Inflammatory macrophage treated with lipopolysaccharide for 4 hours (primary cell): ENCODE measurements at regions not wholly inside any gene's neighbourhood (a gene's known extent, or its start where the extent isn't known, plus 50 kb on each side); places are given as distances from the start of the nearest gene placed in this dataset.

Experiments used
- DNase-seq: peaks from one replicate; pipeline ENCODE4 v3.0.0-alpha.2; 2020

DNA sequence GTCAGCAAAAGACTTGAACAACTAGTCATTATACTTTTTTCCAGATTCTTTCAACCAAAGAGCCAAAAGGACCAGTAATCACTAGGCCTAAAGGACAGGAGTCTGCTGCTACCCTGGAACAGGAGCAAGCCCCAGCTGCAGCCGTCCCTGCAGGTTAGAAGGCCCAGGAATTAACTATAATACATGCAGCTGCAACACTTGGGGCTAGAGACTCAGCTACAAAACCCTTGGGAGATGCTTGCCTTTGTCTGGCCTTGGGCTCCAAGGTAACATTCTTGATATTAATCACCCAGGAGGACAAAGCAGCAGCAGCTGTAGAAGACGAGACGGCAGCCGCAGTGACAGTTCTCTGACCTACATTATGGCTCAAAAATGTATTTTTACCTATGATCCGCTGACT, 841.2 kb upstream of the ADGRL4 start:
- DNase-seq = no peak

DNA sequence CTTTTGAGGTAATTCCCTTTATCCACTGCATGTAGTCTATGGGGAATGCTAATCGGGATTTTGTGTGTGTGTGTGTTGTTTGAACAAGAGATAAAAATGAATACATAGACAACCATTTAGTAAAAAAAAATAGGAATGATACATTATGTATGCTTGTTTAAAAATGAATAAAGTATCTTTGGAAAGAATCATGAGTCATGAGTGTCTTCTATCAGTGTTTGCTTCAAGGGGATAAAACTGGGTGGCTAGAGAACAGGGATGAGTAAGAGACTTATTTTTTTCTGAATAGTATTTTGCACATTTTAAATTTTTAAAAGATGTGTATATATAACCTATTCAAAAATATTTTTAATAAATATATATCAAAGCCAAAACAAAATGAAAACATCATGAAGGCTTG, 839.4 kb upstream of the ADGRL4 start:
- DNase-seq = no peak

DNA sequence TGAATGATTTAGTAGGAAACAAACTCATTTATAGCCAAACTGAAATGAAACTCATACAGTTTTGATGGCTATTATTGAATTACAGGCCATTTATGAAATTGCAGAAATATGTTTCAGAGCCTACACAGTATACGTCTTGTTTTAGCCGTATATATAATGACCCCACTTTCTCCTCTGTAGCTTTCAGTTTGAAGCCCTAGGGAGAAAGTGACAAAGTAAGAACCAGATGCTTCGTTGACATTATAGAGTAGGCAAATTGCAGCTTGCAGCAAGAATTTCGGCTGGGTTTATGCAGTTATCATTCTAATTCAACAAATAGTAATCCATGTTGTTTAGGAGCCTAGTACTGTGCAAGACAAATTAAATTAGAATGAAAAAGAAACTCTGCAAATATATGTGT, 836.3 kb upstream of the ADGRL4 start:
- DNase-seq = no peak

DNA sequence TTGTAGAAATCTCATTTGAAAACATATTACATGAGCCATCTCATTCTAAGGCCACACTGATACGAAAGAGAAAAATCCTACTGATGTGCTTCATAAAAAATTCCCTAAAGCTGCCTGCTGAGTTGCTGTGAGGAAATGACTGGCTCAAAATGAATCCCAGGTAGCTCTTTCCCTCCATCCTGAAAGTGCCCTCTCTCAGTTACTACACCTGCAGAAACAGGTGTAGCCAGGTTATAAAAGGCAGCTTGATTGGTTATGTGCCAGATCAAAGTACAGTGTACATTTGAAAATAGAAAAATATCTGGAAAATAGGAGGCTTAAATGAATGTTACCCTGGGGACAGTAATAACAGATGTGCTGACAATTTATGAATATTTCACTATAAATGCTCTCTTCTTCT, 833.4 kb upstream of the ADGRL4 start:
- no peak for DNase-seq

DNA sequence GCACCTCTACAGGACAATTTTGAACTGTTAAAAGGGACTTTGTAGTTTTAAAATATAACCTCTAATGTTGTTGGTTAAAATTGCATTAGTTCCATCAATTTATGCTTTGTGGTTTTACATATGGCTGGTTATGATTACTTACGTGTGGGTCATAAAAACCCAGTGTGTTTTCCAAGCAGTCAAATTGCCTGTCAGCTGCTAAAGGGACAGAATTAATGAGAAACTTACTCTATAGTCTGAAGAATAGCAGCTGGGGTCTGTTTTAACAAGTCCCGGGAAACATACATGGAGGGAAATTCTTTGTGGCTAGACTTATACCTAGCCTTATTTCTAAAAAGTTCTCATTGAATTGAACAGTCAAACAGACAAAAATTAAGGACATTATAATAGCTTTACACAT, 820.9 kb upstream of the ADGRL4 start:
- DNase-seq = no peak

DNA sequence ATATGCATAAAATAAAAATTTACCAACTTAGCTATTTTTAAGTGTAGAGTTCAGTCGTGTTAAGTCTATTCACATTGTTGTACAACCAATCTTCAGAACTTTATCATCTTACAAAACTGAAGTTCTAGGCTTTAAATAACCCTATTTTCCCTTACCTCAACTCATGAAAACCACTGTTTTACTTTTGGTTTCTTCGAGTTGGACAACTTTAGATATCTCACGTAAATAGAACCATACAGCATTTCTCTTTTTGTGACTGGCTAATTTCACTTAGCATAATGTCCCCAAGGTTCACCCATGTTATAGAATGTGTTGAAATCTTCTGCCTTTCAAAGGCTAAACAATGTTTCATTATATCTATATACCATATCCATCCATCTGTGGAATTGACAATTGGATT, 819.0 kb upstream of the ADGRL4 start:
- DNase-seq = no peak

DNA sequence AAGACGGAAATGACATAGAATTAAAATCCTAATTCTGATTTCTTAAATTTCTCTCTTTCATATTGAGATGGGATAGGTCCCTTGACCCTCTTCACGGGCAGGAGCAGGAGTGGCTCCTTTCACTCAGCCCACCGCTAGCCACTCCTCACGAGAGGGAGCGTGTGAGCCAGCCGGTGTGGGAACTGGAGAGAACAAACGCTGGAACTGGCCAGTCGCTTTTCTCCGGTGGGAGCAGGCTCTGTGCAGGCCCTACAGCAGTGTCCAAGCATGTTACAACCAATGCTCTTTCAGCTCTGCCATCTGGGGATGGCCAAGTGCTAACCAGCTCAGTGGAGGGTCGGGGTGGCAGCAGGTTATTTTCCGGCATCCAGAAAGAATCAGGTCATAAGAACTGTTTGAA, 815.5 kb upstream of the ADGRL4 start:
- no peak for DNase-seq

DNA sequence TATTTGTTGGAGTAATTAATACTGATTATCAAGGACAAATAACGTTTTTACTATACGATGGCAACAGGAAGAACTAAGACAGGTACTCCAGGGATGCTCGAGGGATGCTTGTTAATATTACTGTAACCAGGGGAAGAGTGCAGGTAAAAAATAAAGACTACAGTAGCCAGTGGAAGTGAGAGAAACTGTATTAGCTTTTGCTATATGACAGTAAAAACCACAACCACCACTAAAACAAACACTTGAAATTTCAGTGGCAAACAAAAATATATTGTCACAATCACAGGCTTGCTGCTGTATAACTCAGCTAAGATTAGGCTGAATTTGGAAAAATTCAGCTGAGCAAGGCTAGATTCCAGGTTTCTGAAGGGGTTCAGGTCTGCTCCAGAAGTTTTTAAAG, 812.6 kb upstream of the ADGRL4 start:
- no peak for DNase-seq

DNA sequence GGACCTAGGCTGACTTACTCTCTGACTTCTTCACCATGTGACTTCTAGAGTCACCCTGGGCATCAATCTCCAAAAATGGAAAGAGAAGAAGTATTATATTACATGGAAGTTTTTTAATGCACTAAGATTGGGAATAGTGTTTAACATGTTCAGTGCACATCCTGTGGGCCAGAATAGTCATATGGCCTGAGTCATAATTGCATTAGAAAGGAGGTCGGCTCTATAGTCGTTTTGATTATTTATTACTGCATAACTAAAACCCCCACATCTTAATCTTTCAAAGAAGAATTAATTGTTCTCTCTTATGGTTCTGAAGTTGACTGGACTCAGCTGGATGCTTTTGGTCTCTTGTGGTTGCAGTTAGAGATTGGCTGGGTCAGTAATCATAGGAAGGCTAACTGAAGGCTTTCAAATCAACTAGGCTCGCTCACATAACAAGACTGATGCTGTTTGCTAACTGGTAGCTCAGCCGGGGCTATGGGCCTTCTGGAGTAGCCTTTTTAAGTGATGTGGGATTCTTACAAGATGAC, 810.6 kb upstream of the ADGRL4 start:
- DNase-seq = no peak

DNA sequence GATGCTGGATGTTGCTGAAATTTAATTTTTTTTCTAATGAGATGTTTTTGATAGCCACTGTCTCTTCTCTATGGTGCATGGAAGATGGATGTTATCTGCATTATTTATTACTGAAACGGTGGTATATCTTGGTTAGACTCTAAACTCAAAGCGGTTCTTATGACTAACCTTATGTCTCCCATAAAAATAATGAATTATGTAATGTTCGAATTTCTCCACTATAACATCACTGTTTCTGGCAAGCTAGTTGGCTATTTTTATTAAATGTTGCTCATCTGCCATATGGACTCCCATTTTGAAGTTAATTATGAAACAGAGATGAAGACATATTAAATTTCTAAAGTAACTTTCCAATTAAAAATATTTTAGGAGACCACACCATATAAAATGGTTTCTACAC, 808.6 kb upstream of the ADGRL4 start:
- DNase-seq = no peak

DNA sequence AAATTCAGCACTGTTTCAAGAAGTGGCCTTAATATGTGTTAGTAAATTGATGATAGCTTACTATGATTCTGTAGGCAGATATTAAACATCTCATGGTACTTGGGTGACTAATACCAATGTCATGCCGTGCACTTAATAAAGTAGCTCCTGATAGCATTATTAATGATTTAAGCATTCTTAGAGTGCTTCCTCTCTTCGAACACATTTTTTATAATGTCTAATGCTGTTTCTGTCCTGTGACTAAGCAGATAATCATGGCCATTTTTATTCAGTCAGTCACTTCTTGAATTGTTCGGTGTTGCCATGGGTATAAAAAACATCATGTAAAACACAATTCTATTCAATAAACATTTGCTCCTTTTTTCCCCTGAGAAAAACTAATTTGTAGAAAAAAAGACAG, 804.6 kb upstream of the ADGRL4 start:
- DNase-seq = no peak

DNA sequence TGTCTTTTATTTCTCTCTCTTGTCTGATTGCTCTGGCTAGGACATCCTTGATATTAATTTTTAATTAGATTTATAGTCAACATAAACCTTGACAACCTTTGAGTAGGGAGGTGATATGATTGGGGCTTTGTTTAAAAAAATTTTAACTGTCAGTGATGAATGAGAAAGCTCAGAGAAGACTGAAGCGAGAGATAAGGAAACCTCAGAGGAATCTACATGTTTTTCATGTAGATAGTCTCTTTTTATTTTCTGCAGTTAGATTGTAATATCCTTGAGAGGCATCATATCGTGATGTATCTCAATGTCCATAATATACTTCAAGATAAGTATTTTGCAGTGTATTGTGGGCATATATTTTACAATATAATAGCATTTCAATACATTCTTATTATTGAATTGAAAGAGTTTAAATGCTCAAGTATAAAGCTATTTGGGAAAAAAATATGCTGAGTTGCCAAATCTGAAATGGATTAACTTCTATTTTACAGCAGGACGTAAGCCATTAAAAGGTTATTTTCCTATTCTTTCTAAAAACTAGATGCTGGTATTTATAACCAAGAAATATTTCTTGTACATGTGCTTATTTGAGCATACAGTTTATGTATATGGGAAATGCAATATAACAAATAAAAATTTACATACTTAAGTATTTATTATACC, 802.4 kb upstream of the ADGRL4 start:
- no peak for DNase-seq

DNA sequence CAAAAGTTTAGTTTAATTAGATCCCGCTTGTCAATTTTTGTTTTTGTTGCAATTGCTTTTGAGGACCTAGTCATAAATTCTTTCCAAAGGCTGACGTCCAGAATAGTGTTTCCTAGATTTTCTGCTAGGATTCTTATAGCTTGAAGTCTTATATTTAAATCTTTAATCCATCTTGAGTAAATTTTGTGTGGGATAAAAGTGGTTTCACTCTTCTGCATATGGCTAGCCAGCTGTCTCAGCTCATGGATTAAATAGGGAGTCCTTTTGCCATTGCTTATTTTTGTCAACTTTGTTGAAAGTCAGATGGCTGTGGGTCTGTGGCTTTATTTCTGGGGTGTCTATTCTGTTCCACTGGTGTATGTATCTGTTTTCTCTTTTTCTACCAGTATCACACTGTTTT, 801.3 kb upstream of the ADGRL4 start:
- no peak for DNase-seq

DNA sequence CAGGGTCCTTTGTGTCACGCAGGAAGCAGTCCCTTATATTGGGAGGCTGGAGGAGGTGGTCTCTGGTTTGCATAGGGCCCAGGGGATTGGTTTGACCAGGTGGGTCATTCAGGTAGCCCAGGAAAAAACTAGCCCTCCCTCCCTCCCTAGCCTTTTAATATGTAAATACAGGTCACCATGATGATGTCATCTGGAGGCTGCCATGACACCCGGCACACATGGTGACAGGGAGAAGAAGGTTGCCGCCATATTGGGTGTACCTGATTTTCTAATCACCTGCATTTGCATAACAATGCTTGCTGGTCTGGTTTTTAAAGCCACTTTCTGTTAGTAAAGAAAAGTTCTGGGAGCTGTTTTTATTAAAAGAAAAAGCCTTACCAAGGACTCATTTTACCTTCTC, 791.0 kb upstream of the ADGRL4 start:
- DNase-seq = no peak

DNA sequence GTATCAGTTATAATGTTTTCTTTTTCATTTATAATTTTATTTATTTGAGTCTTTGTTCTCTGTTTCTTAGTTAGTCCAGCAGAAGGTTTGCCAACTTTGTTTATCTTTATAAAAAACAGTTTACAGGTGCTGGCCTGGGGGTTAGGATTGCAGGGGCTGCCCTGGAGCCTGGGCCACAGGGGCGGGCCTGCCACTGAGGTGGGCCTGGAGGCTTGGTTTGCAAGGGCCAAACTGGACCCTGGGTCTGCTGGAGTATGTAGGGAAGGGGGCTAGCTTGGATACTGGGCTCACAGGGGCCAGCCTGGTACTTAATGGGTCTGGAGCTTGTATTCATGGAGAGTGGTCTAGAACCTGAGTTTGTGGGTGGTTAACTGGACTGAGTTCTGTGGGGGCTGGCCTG, 789.9 kb upstream of the ADGRL4 start:
- no peak for DNase-seq

DNA sequence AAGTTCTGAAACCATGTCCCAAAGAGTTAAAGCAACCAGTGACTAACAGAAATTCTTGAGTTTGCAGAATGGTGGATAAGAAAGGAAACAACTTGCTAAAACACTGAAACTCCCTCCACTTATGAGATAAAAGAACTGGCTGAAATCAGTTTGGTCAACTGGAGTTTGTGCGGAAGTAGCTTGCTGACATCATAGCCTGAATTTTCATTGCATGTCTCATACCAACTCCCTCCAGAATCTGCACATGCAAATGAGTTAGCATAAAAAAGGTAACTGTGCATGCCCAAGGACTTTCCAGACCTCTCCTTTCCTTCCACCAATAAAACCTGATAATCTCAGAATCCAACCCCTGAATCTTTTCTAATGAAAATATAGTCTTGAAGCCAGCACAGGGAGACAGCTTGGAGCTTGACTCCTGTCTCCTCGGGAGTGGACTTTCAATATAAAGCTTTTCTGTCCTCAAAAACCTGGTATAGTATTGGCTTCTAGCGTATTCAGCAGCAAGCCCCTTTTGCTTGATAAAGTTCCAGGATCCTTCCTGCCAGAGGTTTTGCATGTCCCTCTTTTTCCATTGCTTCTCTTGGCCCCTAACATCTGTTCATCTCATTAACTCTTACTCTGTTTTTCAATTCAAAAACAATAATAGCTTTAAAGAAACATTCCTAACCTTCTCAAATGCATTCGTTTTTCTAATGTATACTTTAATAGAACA, 785.8 kb upstream of the ADGRL4 start:
- DNase-seq = no peak

DNA sequence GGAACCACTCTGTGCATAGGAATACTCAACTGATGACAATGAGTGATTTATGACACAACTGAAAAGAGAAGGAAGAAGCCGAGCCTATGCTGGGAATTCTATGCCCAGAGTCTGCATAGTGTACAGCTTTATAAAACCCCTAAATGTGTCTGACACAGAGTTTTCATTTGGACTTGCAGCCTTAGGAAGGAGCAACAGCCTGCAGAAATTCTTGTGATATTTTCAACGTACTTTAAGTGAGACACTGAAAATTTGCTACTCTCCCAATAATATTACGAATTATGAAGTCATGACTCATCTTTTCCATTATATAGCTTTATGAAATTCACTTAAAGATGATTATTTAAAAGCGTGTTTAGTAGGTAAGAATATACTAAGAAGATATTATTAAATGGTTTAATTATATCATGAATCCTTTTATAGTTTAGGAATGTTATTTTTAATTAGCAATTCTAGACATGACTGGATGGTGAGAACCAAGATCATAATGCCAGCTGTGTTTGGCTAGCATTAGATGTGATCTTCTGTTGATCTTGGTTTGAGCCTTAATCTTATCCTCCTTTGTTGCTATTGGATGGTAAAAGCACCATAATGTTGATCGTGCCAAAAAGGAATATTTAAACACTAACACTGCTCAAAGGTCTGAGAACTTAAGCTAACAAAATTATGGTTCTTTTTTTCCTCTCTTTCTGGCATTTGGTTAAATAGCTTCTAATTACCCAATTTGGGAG, 785.1 kb upstream of the ADGRL4 start:
- no peak for DNase-seq

DNA sequence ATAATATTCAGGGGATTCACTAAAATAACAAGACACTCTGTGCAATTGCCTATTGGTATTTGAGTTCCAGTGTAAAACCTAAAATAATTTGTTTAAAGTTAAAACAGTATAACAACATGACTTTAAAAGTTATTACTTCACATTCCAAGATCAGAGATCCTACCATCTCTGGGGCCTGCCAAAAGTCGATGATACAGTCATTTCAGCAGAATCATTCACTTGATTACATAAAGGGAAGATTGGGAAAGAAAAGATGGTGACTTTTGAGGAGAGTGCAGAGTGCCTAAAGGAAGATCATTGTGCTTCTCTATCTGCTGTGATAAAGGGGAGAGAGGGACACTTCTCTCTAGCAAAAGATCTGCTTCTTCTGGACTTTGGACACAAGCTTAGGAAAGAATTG, 784.4 kb upstream of the ADGRL4 start:
- DNase-seq = no peak

DNA sequence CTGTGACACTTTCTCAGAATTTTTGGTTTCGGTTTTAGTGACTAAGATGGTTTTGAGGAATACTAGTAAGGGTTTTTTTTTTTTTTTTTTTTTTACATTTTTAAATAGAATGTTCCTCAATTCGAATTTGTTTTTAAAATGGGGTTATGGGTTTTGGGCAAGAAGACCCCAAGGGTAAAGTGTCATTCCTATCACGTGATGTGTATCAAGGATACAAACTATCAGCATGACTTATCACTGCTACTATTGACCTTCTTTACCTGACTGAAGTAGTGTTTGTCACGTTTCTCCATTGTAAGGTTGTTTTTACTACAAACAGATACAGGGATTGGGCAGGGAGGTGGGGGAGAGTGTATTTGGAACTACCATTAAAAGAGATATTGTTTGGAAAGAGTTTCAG, 781.1 kb upstream of the ADGRL4 start:
- DNase-seq = no peak

DNA sequence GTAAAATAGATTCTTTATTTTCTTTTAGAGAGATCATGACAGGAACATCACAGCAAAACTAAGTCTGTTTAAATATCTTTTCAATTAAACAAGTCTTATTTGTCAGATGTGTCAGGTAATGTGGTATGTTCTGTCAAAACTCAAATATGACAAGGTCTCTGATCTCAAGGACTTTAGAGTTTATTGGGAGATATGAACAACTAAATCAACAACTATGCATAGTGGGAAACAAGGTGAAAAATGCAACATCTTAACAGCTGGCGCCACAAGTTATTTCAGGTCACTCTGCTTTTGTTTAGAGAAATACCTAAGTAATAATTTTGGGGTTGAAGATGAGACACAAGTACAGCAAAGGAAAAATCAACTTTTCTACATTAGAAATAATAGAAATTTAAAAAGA, 779.4 kb upstream of the ADGRL4 start:
- no peak for DNase-seq

DNA sequence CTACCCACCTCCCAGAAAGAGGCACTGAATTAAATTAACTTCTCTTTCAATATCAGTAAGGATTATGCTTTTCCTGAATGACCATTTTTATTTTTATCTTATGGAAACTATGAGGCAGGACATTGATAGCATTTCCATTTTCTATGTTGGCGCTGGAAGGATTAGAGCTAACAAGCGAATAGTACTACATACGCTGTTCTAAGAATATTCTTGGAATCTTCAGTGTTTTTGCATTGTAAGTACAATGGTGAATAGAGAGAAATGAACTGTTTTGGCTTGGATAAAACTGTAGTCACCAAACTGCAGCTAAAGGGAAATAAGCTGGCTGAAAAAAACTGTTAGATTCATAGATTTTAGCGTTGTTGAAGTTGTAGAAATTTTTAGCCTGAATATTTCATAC, 779.0 kb upstream of the ADGRL4 start:
- no peak for DNase-seq

DNA sequence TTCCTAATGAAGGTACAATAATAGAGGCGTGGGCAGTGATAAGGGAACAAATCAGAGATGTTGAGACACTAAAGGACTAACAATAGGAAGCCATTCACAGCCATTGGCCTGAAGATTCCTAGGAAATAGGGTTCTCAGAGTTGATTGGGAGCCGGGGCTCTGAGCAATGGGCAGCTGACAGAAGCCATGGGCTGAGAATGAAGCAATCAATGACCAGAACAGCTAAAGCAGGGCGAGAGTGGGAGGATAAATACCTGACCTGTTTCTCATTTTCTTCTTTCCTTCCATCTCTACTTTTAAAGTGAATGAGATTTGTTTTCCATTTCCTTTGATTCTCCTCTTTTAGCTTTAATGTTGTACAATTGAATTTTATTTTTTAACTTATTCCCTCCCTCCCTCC, 774.7 kb upstream of the ADGRL4 start:
- no peak for DNase-seq

DNA sequence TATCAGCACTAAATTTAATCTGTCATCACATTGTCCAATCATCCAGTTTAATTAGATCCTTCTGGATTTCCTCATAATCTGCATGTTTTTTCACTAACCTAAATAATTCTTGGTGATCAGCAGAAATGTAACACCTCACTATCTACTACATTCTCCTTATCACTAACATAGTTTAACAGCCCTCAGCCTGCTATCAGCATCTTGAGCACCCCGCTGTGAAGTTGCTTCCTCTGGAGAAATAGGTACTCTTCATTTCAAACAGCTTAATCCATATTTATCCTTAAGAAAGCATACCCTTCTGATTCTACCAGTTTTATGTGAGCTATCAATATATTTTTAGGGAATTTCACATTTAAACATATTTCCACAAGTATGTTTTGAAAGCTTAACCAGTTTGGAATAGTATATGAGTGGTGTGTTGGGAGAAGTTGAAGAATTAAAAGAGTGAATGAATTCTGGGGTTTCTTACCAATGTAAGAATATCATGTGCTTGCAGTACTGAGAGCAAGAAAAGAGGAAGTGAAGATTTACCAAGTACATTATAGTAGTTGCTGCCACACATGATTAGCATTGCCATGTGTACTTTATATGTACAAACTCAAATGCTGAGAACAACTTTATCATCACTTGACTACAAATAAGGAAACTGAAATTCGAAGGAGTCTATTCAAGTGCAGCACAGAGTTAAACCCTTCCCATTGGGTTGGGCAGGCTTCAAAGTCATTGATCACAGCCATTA, 771.1 kb upstream of the ADGRL4 start:
- DNase-seq = no peak

DNA sequence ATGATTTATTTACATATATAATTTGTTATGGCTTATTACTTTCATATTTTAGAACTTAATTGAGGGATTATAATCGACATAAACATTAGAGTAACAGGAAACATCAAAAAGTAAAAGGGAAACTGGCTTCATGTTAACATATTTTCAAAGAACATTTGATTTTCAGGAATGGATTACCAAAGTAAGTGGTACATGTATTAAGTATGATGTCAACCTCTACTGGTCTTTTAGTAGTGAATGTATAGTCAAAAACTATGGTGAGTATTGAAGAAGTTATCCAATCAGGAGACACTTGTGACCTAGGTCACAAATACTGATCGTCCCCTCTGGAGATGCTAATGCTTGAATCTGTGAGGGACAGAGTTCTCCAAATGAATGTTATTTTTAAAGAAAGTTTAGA, 768.9 kb upstream of the ADGRL4 start:
- DNase-seq = no peak
